ENCODE measurements at regions not wholly inside any gene's neighbourhood (a gene's known extent, or its start where the extent isn't known, plus 50 kb on each side); places are given as distances from the start of the nearest gene placed in this dataset.

GRCh38 chr4:108328383-108328732 is 159.6 kb upstream of the LEF1 start:
- TF ChIP-seq POLR2A (IDR thresholded peaks at IDR 0.05) (no peak), CTCF (IDR thresholded peaks at IDR 0.05) (no peak)

Data from testis (tissue), 2 donors.